ENCODE measurements at regions not wholly inside any gene's neighbourhood (a gene's known extent, or its start where the extent isn't known, plus 50 kb on each side); places are given as distances from the start of the nearest gene placed in this dataset.

- DNase-seq (ENCODE audit: low read depth, low spot score), result no peak
- ChIA-PET POLR2A (no interaction called here), CTCF (no interaction called here)
- no peak overlapping the region for H3K4me3 ChIP-seq (ENCODE audit: low read depth, low read length)
- no peak for TF ChIP-seq CTCF (IDR thresholded peaks at IDR 0.05; ENCODE audit: insufficient read depth, low read length, missing control alignments)
Measured at GRCh38 chr14:62557416-62557815, 487.8 kb downstream of the KCNH5 start.

GRCh38 chr14:62558451-62558850 is 486.8 kb downstream of the KCNH5 start:
- ChIA-PET CTCF (no interaction called here), POLR2A (no interaction called here)
- no peak for DNase-seq (ENCODE audit: low read depth, low spot score)
- no peak overlapping the region for H3K4me3 ChIP-seq (ENCODE audit: low read depth, low read length)
- TF ChIP-seq CTCF (IDR thresholded peaks at IDR 0.05; ENCODE audit: insufficient read depth, low read length, missing control alignments), result no peak

GRCh38 chr14:62585247-62585646 is 460.0 kb downstream of the KCNH5 start:
- no peak for DNase-seq (ENCODE audit: low read depth, low spot score)
- POLR2A ChIA-PET, result no interaction called here
- CTCF ChIA-PET, result no interaction called here
- TF ChIP-seq CTCF (IDR thresholded peaks at IDR 0.05; ENCODE audit: insufficient read depth, low read length, missing control alignments), result no peak
- H3K4me3 ChIP-seq (ENCODE audit: low read depth, low read length), result no peak overlapping the region

GRCh38 chr14:62592877-62593276 is 452.4 kb downstream of the KCNH5 start:
- H3K4me3 ChIP-seq (ENCODE audit: low read depth, low read length), result no peak overlapping the region
- DNase-seq (ENCODE audit: low read depth, low spot score), result no peak
- CTCF ChIA-PET, result no interaction called here
- POLR2A ChIA-PET, result no interaction called here
- TF ChIP-seq CTCF (IDR thresholded peaks at IDR 0.05; ENCODE audit: insufficient read depth, low read length, missing control alignments), result no peak

- H3K4me3 ChIP-seq (ENCODE audit: low read depth, low read length), result no peak overlapping the region
- no peak for TF ChIP-seq CTCF (IDR thresholded peaks at IDR 0.05; ENCODE audit: insufficient read depth, low read length, missing control alignments)
- ChIA-PET POLR2A (no interaction called here), CTCF (no interaction called here)
- DNase-seq (ENCODE audit: low read depth, low spot score), result no peak
Measured at GRCh38 chr14:62597143-62597542, 448.1 kb downstream of the KCNH5 start.

GRCh38 chr14:62599616-62600385 is 445.5 kb downstream of the KCNH5 start:
- CTCF ChIA-PET, result no interaction called here
- TF ChIP-seq CTCF (IDR thresholded peaks at IDR 0.05; ENCODE audit: insufficient read depth, low read length, missing control alignments), result no peak
- no peak overlapping the region for H3K4me3 ChIP-seq (ENCODE audit: low read depth, low read length)
- DNase-seq (ENCODE audit: low read depth, low spot score), result no peak
- POLR2A ChIA-PET, result no interaction called here
